WI38 (cell line): ENCODE measurements at regions not wholly inside any gene's neighbourhood (a gene's known extent, or its start where the extent isn't known, plus 50 kb on each side); places are given as distances from the start of the nearest gene placed in this dataset.

Source experiments
- H3K4me3 ChIP-seq: 2 replicates; pipeline ENCODE4 v1.5.1; 2011; ENCODE audit warnings: low read depth, mild to moderate bottlenecking, control low read depth, low read length
- TF ChIP-seq, protein P1 (sequence below): IDR thresholded peaks from 2 replicates; pipeline ENCODE4 v1.5.1; 2012; ENCODE audit warnings: low read depth, mild to moderate bottlenecking, control low read depth, low read length

DNA sequence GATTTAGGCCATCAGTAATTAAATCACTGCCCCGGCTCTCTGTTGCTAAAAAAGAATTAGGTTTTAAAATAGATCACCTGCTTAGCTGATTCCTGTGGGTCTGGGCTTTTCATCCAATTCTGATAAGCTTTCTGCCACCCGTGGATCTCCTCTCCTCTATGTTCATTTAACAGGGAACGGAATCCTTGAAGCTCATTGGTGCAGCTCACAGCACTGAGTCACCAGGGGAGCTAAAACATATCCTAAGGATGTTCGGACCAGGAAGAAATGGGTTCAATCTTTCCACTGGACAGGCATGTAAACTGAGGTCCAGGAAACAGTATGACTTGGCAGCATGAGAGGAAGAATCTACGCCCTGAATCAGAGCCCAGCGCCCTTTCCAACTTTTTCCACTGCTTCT is 267.1 kb upstream of the GRIA1 start:
- TF ChIP-seq, protein P1, sequence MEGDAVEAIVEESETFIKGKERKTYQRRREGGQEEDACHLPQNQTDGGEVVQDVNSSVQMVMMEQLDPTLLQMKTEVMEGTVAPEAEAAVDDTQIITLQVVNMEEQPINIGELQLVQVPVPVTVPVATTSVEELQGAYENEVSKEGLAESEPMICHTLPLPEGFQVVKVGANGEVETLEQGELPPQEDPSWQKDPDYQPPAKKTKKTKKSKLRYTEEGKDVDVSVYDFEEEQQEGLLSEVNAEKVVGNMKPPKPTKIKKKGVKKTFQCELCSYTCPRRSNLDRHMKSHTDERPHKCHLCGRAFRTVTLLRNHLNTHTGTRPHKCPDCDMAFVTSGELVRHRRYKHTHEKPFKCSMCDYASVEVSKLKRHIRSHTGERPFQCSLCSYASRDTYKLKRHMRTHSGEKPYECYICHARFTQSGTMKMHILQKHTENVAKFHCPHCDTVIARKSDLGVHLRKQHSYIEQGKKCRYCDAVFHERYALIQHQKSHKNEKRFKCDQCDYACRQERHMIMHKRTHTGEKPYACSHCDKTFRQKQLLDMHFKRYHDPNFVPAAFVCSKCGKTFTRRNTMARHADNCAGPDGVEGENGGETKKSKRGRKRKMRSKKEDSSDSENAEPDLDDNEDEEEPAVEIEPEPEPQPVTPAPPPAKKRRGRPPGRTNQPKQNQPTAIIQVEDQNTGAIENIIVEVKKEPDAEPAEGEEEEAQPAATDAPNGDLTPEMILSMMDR, result no peak
- H3K4me3 ChIP-seq, result no peak overlapping the region

GRCh38 chr5:153224651-153225050 is 265.8 kb upstream of the GRIA1 start:
- TF ChIP-seq, protein P1, result no peak

DNA sequence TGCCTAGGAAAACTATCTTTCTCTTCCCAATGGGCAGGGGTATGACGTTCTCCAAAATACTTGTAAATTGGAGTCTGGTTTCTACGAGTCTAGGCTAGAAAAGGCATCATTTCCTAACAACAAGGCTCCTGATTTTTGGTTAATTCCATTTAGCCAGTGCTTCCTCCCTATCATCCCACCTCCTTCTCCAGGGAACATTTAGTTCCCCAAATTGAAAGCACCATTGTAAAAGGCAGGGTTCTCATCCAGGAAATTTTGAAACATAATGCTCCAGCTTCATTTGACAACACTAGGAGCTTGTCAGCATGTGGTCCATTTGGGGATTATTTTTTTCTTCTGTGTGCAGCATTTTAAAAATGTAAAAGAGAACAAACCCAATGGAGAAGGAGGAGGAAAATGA is 256.5 kb upstream of the GRIA1 start:
- no peak overlapping the region for H3K4me3 ChIP-seq
- TF ChIP-seq, protein P1, result no peak

More at GRCh38 chr5:153224651-153225050, 265.8 kb upstream of the GRIA1 start:
- H3K4me3 ChIP-seq, result no peak overlapping the region

DNA sequence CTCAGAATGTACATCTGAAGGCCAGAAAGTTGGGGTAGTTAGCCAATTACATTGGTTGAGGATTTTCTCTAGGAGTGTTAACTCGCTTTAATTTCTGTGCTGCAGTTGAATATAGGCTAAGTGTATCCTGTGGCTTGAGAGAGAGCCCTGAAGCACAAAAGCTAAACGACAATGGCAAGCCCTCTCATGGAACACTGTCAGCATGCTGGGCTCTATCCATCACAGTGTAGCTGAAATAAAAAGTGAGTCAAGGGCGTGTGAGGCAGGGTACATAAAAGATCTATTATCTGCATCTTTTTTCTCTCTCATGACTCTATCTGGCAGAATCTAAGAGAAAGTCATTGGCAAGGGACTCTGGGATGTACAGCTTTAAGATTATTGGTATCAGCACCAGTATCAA is 254.2 kb upstream of the GRIA1 start:
- TF ChIP-seq, protein P1, result no peak
- no peak overlapping the region for H3K4me3 ChIP-seq

DNA sequence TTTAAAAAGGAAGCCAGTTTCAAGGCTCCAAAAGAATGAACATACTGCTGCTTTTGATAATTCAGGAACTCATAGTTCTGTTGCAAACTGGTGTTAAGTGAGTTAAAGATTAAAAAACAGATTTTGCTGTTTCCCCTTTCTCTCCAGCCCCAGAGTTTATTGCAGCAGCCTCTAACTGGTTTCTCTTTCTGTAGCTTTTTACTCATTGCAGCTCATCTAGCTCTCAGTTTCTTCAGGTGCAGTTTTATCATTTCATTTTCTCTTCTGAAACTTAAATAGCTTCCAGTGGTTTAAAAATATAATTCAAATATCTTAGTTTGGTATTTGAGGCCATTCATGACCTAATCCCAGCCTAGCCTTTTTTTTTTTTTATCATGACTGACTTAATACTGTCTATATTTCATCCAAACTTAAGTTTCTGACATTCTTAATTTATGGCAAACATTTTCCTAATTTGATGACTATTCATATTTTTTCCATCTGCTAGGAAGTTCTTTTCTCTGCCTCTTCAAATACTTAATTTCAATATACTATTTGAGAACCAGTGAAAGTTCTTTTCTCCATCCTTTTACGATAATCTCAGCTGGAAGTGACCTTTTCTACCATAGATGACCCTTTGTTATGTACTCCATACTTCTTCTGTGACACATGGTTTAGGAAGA is 252.7 kb upstream of the GRIA1 start:
- TF ChIP-seq, protein P1, result no peak
- H3K4me3 ChIP-seq, result no peak overlapping the region

GRCh38 chr5:153257381-153257780 is 233.1 kb upstream of the GRIA1 start:
- TF ChIP-seq, protein P1, result no peak
- no peak overlapping the region for H3K4me3 ChIP-seq

DNA sequence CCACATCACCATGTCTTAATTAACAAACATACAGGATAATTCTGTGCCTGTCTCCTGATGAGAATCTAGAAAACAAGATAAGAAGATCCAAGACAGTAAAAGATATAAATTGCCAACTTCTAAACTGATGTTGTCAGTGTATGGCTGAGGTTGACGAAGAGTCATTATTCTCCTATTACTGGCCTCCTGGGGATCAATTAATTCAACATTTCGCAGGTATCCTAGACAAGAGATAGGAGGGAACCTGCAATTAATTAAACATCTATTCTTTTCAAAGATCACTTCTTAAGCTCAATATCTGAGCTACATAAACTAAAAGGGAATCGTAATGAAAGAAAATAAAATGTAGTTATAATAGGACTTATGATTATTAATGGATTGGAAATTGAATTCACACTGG is 232.0 kb upstream of the GRIA1 start:
- TF ChIP-seq, protein P1, result no peak

More for the DNA sequence above, 232.0 kb upstream of the GRIA1 start:
- no peak overlapping the region for H3K4me3 ChIP-seq
